ENCODE measurements at regions not wholly inside any gene's neighbourhood (a gene's known extent, or its start where the extent isn't known, plus 50 kb on each side); places are given as distances from the start of the nearest gene placed in this dataset.

DNA sequence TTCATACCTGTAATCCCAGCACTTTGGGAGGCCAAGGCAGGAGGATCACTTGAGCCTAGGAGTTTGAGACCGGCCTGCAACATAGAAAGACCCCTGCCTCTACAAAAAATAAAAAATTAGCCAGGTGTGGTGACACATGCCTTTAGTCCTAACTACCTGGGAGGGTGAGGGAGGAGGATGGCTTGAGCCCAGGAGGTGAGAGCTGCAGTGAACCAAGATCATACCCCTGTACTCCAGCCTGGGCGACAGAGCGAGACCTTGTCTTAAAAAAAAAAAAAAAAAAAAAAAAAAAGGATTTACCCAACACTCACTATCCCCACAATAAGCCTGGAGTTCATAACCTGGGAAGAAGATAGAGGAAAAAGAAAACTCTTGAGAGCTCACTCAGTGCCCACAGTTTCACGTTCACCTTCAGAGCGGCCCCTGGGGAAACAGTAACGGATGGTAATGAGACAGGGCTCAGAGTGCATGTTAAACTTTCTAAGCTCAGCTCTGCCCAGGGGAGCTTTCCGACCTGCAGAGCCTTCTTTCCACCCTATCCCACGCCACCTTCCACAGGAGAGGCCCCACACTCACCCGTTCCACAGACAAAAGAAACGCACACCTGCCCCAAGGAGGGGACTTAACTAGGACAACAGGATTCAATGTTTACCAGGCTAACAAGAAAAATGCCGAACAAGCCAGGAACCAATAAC lies 259.8 kb upstream of the KLF14 start:
- no peak for DNase-seq
- Histone ChIP-seq H2AFZ (ENCODE audit: low read length) (no peak overlapping the region), H3K9me2 (replicated peaks; ENCODE audit: insufficient read depth, low read length) (no peaks in the 10 kb centered on the region), H3K79me2 (ENCODE audit: low read length) (peaks cover 80% of the 10 kb centered on the region), H3F3A (ENCODE audit: insufficient read depth, low read length) (no peaks in the 10 kb centered on the region), H3K36me3 (replicated peaks; ENCODE audit: insufficient read depth, low read length) (no peaks in the 10 kb centered on the region), H3K9me3 (replicated peaks; ENCODE audit: insufficient read depth, low read length) (no peaks in the 10 kb centered on the region), H3K27ac (ENCODE audit: low read length) (no peak overlapping the region), H3K9ac (ENCODE audit: low read length) (no peak overlapping the region), H3K4me1 (ENCODE audit: low read length) (no peaks in the 10 kb centered on the region), H3K27me3 (replicated peaks; ENCODE audit: insufficient read depth, low read length) (no peaks in the 10 kb centered on the region), H4K20me1 (ENCODE audit: insufficient read depth, low read length) (no peaks in the 10 kb centered on the region), H3K4me3 (ENCODE audit: low read length) (no peak overlapping the region), H3K4me2 (ENCODE audit: low read depth, low read length) (no peak overlapping the region)
- TF ChIP-seq, protein P1, sequence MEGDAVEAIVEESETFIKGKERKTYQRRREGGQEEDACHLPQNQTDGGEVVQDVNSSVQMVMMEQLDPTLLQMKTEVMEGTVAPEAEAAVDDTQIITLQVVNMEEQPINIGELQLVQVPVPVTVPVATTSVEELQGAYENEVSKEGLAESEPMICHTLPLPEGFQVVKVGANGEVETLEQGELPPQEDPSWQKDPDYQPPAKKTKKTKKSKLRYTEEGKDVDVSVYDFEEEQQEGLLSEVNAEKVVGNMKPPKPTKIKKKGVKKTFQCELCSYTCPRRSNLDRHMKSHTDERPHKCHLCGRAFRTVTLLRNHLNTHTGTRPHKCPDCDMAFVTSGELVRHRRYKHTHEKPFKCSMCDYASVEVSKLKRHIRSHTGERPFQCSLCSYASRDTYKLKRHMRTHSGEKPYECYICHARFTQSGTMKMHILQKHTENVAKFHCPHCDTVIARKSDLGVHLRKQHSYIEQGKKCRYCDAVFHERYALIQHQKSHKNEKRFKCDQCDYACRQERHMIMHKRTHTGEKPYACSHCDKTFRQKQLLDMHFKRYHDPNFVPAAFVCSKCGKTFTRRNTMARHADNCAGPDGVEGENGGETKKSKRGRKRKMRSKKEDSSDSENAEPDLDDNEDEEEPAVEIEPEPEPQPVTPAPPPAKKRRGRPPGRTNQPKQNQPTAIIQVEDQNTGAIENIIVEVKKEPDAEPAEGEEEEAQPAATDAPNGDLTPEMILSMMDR (IDR thresholded peaks at IDR 0.05; ENCODE audit: low read length) = no peak
- TF ChIP-seq EZH2phosphoT487 (IDR thresholded peaks at IDR 0.05; ENCODE audit: low read length) = no peak

DNA sequence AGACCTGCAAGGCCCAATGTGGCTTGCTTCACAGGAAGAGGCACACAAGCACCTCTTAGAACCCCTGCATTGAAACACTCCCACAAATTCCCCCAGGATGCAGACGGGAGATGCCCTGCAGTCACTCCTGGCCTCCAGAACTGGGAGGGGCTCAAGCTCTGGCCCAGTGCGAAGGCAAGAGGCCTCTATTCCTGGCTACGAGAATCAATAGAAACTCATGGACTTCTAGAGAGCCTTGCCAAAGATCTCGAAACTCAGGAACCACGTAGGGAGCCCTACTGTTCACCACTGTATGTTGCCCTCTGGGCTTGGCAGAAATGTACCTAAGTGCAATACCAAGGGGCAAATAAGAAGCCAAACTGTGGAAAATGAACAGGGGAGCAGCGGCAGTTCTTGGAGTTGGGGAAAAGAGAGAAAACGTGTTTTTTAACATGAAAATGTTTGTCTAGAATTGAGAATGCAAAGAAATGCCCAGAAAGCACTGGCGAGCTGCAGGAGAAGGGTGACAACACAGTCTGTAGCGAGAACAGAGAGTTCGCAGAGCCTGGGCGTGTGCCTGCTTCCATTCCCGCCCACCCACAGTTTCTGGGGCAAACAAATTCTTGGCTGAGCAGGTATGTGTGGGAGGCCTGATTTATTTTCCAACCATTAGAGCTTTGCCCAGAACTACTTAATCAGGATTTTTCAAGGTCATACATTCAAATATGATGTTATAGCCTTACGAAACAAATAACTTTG lies 260.5 kb upstream of the KLF14 start:
- Histone ChIP-seq H3F3A (ENCODE audit: insufficient read depth, low read length) (no peaks in the 10 kb centered on the region), H3K4me1 (ENCODE audit: low read length) (no peaks in the 10 kb centered on the region), H3K4me2 (ENCODE audit: low read depth, low read length) (no peak overlapping the region), H3K9me2 (replicated peaks; ENCODE audit: insufficient read depth, low read length) (no peaks in the 10 kb centered on the region), H3K9ac (ENCODE audit: low read length) (no peak overlapping the region), H3K9me3 (replicated peaks; ENCODE audit: insufficient read depth, low read length) (no peaks in the 10 kb centered on the region), H3K36me3 (replicated peaks; ENCODE audit: insufficient read depth, low read length) (no peaks in the 10 kb centered on the region), H3K79me2 (ENCODE audit: low read length) (peaks cover 82% of the 10 kb centered on the region), H3K4me3 (ENCODE audit: low read length) (no peak overlapping the region), H3K27me3 (replicated peaks; ENCODE audit: insufficient read depth, low read length) (no peaks in the 10 kb centered on the region), H3K27ac (ENCODE audit: low read length) (no peak overlapping the region), H4K20me1 (ENCODE audit: insufficient read depth, low read length) (no peaks in the 10 kb centered on the region), H2AFZ (ENCODE audit: low read length) (no peak overlapping the region)
- TF ChIP-seq, protein P1 (IDR thresholded peaks at IDR 0.05; ENCODE audit: low read length) = no peak
- TF ChIP-seq EZH2 (optimal IDR thresholded peaks at IDR 0.05; ENCODE audit: low read depth, low read length) (no peak), EZH2phosphoT487 (IDR thresholded peaks at IDR 0.05; ENCODE audit: low read length) (no peak)
- DNase-seq = no peak

- Histone ChIP-seq H3K9ac (ENCODE audit: low read length) (no peak overlapping the region), H3K79me2 (ENCODE audit: low read length) (peaks cover 86% of the 10 kb centered on the region)
Observed at GRCh38 chr7:130995252-130996081, 261.5 kb upstream of the KLF14 start.

More at GRCh38 chr7:130995252-130996081, 261.5 kb upstream of the KLF14 start:
- Histone ChIP-seq H3K36me3 (replicated peaks; ENCODE audit: insufficient read depth, low read length) (no peaks in the 10 kb centered on the region), H3K4me1 (ENCODE audit: low read length) (no peaks in the 10 kb centered on the region), H4K20me1 (ENCODE audit: insufficient read depth, low read length) (no peaks in the 10 kb centered on the region; the same call in 1 of the 2 replicates), H3K4me2 (ENCODE audit: low read depth, low read length) (no peak overlapping the region), H3K27ac (ENCODE audit: low read length) (no peak overlapping the region), H3F3A (ENCODE audit: insufficient read depth, low read length) (no peaks in the 10 kb centered on the region), H3K4me3 (ENCODE audit: low read length) (no peak overlapping the region), H3K9me2 (replicated peaks; ENCODE audit: insufficient read depth, low read length) (no peaks in the 10 kb centered on the region), H2AFZ (ENCODE audit: low read length) (no peak overlapping the region), H3K9me3 (replicated peaks; ENCODE audit: insufficient read depth, low read length) (no peaks in the 10 kb centered on the region), H3K27me3 (replicated peaks; ENCODE audit: insufficient read depth, low read length) (no peaks in the 10 kb centered on the region)
- DNase-seq = no peak
- no peak for TF ChIP-seq EZH2 (optimal IDR thresholded peaks at IDR 0.05; ENCODE audit: low read depth, low read length)
- TF ChIP-seq, protein P1 (IDR thresholded peaks at IDR 0.05; ENCODE audit: low read length) = no peak
- no peak for TF ChIP-seq EZH2phosphoT487 (IDR thresholded peaks at IDR 0.05; ENCODE audit: low read length)
